ENCODE measurements at regions not wholly inside any gene's neighbourhood (a gene's known extent, or its start where the extent isn't known, plus 50 kb on each side); places are given as distances from the start of the nearest gene placed in this dataset.
"Not testable (repeated sequence)": the region's sequence is repeated elsewhere in the genome, so short reads cannot be mapped to it uniquely, and the experiment has no call there.

DNA sequence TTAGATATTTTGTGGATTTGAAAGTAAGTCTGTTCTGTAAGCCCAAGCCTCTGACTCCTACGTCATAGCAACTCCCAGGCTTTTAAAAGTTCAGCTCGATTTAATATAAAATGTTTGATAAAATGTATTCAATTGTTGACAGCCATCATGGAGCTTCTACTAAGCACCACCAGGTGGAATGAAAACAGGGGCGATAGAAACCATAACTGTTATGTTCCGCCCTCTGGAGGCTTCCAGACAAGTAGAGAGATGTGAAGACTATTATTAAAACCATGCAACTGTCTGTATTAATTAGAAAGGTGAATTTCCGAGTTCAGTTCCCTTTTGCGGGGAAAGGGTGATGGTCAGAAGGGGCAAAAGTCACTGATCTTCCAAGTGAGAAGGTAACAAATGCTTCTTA lies 292.2 kb downstream of the NR2F2 start:
- H3K27me3 Mint-ChIP-seq (ENCODE audit: low read depth): peaks cover 6% of the 10 kb centered on the region
- H3K9me3 Mint-ChIP-seq: no peaks in the 10 kb centered on the region
- peaks cover under 1% of the 10 kb centered on the region for H3K36me3 Mint-ChIP-seq (ENCODE audit: low read depth)
- intact Hi-C loops (cut with micrococcal nuclease): no loop called here
- DNase-seq: no peak
- H3K27ac Mint-ChIP-seq: no peak overlapping the region
- H3K4me3 Mint-ChIP-seq: no peak overlapping the region
- H3K4me1 Mint-ChIP-seq (ENCODE audit: low read depth): no peaks in the 10 kb centered on the region
- CTCF ChIA-PET: no interaction called here

DNA sequence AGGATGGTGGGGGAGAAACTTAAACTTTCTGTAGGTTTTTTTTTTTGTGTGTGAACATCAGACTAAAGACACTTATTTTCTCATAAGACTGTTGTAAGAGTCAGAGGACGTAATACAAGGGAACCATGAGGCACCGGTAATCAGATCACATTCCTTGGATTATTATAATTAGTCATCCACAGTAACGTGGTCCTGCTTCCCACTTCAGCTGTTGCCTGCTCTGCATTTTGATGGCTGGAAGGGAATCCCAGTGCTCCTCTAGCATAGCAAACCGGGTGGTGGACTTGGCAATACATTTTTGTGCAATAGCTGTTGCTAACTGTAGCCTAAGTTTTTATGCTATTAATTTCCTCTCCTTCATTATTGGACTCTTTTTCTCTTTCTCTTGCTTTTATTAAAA lies 294.8 kb downstream of the NR2F2 start:
- H3K36me3 Mint-ChIP-seq (ENCODE audit: low read depth): no peaks in the 10 kb centered on the region

DNA sequence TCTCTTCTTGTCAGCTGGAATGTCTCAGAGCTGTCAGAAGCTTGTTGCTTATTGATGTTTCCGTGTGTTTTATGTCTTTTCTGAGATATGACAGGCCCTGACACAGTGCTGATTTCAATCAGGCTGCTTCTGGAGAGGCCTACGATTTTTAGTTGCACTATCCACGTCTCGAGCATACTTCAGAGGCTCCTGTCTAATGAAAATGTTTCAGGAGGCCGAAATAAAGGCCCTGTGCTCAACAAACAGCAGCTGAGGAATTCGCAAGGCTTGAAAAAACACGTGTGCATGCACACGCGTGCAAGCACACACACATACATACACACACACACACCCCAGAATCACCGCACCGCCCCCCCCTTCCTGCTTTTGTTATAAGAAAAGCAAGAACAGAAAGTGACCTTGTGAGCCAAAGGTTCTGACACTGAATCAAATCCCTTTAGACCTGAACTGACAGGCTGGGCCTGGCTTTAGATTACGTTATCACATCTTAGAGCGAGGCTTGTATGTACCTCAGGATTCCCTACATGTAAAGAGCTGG lies 296.6 kb downstream of the NR2F2 start:
- no peak overlapping the region for H3K4me3 Mint-ChIP-seq
- peaks cover 4% of the 10 kb centered on the region for H3K27me3 Mint-ChIP-seq (ENCODE audit: low read depth)
- H3K4me1 Mint-ChIP-seq (ENCODE audit: low read depth): no peaks in the 10 kb centered on the region
- DNase-seq: no peak
- H3K9me3 Mint-ChIP-seq: no peaks in the 10 kb centered on the region
- CTCF ChIA-PET: no interaction called here
- H3K27ac Mint-ChIP-seq: no peak overlapping the region
- H3K36me3 Mint-ChIP-seq (ENCODE audit: low read depth): no peaks in the 10 kb centered on the region
- intact Hi-C loops (cut with micrococcal nuclease): no loop called here

More for the DNA sequence above, 294.8 kb downstream of the NR2F2 start:
- CTCF ChIA-PET: no interaction called here
- no peak overlapping the region for H3K27ac Mint-ChIP-seq
- H3K4me3 Mint-ChIP-seq: no peak overlapping the region
- no peak for DNase-seq
- H3K27me3 Mint-ChIP-seq (ENCODE audit: low read depth): peaks cover 4% of the 10 kb centered on the region
- H3K4me1 Mint-ChIP-seq (ENCODE audit: low read depth): no peaks in the 10 kb centered on the region
- intact Hi-C loops (cut with micrococcal nuclease): no loop called here
- H3K9me3 Mint-ChIP-seq: no peaks in the 10 kb centered on the region

DNA sequence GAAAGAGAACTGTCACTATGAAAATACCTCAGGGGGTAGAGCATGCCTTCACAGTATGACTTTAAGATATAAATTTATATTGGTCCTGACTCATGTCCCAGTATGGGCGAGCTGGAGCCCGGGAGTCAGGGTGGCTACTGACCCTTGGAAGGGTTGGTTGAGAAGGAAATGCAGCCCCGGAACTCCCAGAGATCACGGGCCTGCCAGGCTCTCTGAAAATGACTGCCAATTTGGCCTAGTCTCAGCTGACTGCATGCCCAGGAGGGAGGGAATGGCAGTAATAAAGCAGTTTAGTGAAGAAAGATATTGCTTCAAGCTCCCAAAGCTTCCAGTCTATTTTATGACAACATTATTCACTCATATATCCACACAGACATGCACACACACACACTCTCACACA lies 299.0 kb downstream of the NR2F2 start:
- Mint-ChIP-seq H3K4me3 (no peak overlapping the region), H3K36me3 (ENCODE audit: low read depth) (no peaks in the 10 kb centered on the region), H3K27ac (no peak overlapping the region), H3K4me1 (ENCODE audit: low read depth) (no peaks in the 10 kb centered on the region), H3K9me3 (no peaks in the 10 kb centered on the region), H3K27me3 (ENCODE audit: low read depth) (peaks cover 4% of the 10 kb centered on the region)
- DNase-seq: no peak
- CTCF ChIA-PET: no interaction called here
- intact Hi-C loops (cut with micrococcal nuclease): no loop called here

DNA sequence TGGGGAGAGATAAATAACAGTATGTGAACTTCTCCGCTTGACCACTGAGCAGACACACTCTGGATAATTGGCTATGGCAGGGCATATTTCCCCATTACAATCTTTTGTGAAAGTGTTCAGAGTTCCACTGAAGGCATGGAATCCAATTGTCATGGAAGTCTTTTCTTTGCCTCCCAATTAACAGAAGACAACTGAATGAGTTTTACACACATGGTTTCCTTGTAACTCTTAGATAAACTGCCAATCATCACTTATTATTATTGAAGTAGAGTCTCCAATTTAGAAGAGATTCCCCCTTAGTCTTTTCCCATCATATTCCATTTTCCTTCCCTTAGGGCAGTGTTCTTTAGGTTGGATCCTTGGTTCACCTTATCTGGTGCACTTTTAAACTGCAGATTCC lies 308.3 kb downstream of the NR2F2 start:
- CTCF ChIA-PET: no interaction called here
- H3K36me3 Mint-ChIP-seq (ENCODE audit: low read depth): no peaks in the 10 kb centered on the region
- peaks cover 5% of the 10 kb centered on the region for H3K9me3 Mint-ChIP-seq
- H3K4me3 Mint-ChIP-seq: no peak overlapping the region
- no peak for DNase-seq
- intact Hi-C loops (cut with micrococcal nuclease): no loop called here
- no peaks in the 10 kb centered on the region for H3K27me3 Mint-ChIP-seq (ENCODE audit: low read depth)
- H3K27ac Mint-ChIP-seq: no peak overlapping the region
- no peaks in the 10 kb centered on the region for H3K4me1 Mint-ChIP-seq (ENCODE audit: low read depth)

DNA sequence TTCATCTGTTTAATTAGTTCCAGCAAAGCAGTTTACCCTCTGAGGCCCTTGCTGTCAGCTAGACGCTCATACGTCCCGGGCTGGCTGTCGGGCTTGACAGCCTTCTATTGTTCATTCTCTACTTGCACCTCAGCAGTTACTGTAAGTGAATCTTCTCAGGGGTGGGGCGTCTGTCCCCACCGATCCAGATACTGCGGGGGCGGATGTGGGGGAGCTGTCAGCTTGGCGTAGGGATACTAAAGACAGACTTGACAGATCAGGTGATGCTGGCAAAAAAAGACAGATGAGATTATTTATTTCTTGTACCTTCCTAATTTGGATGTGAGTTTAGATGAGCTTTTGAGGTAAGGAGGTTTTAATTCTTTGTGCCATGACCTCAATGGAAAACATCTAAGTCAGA lies 315.3 kb downstream of the NR2F2 start:
- intact Hi-C loops (cut with micrococcal nuclease): no loop called here
- Mint-ChIP-seq H3K4me3 (no peak overlapping the region), H3K4me1 (ENCODE audit: low read depth) (no peaks in the 10 kb centered on the region), H3K27ac (no peak overlapping the region), H3K27me3 (ENCODE audit: low read depth) (no peaks in the 10 kb centered on the region), H3K9me3 (peaks cover 5% of the 10 kb centered on the region), H3K36me3 (ENCODE audit: low read depth) (no peaks in the 10 kb centered on the region)
- DNase-seq: no peak
- CTCF ChIA-PET: no interaction called here

DNA sequence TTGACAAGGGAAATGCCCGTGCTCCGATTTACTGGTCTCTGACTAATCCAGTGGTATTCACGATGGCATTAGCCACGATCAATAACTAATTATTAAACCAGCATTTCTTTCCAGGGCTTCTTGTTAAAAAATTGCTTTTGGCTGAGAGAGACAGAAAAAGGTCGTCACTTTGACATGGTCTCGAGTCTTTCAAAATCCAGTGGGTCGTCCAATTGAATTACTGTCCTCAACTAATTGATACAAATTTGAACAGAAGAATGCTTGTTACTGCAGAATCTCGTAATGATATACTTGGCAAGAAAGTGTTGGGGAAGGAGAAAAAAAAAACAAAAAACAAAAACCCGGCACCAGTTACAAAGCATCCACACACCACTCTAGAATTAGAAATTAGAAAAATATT lies 318.4 kb downstream of the NR2F2 start:
- no peaks in the 10 kb centered on the region for H3K4me1 Mint-ChIP-seq (ENCODE audit: low read depth)
- peaks cover 2% of the 10 kb centered on the region for H3K9me3 Mint-ChIP-seq
- DNase-seq: no peak
- H3K36me3 Mint-ChIP-seq (ENCODE audit: low read depth): no peaks in the 10 kb centered on the region
- intact Hi-C loops (cut with micrococcal nuclease): no loop called here
- no peak overlapping the region for H3K27ac Mint-ChIP-seq
- CTCF ChIA-PET: no interaction called here
- H3K27me3 Mint-ChIP-seq (ENCODE audit: low read depth): peaks cover 2% of the 10 kb centered on the region
- H3K4me3 Mint-ChIP-seq: no peak overlapping the region

DNA sequence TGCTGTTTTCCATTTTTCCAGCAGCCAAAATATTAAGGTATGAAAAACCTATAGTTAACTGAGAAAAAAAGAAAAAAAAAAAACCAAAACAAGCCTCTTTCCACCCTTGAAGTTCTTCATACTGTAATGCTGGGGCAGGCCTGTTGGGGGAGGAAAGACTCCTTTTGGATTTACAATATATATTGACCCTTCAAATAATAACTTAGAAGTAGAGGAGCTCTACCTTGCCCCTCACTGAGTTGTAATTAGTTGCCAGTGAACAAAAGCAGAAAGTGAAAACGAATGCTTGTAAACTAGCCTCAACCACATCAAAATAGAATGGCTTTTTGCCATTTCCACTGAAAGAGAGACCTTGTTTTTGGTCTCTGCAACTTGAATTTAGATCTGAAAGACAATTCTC lies 326.6 kb downstream of the NR2F2 start:
- no peaks in the 10 kb centered on the region for H3K4me1 Mint-ChIP-seq (ENCODE audit: low read depth)
- intact Hi-C loops (cut with micrococcal nuclease): no loop called here
- CTCF ChIA-PET: no interaction called here
- DNase-seq: no peak
- no peaks in the 10 kb centered on the region for H3K9me3 Mint-ChIP-seq
- H3K36me3 Mint-ChIP-seq (ENCODE audit: low read depth): no peaks in the 10 kb centered on the region
- no peak overlapping the region for H3K4me3 Mint-ChIP-seq
- H3K27me3 Mint-ChIP-seq (ENCODE audit: low read depth): no peaks in the 10 kb centered on the region
- no peak overlapping the region for H3K27ac Mint-ChIP-seq

DNA sequence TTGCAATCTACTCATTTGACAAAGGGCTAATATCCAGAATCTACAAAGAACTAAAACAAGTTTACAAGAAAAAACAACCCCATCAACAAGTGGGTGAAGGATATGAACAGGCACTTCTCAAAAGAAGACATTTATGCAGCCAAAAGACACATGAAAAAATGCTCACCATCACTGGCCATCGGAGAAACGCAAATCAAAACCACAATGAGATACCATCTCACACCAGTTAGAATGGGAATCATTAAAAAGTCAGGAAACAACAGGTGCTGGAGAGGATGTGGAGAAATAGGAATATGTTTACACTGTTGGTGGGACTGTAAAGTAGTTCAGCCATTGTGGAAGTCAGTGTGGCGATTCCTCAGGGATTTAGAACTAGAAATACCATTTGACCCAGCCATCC lies 336.5 kb downstream of the NR2F2 start:
- H3K27me3 Mint-ChIP-seq (ENCODE audit: low read depth); H3K27ac Mint-ChIP-seq; intact Hi-C loops (cut with micrococcal nuclease); H3K4me1 Mint-ChIP-seq (ENCODE audit: low read depth); H3K9me3 Mint-ChIP-seq; CTCF ChIA-PET; H3K36me3 Mint-ChIP-seq (ENCODE audit: low read depth); H3K4me3 Mint-ChIP-seq; DNase-seq: not testable (repeated sequence)

DNA sequence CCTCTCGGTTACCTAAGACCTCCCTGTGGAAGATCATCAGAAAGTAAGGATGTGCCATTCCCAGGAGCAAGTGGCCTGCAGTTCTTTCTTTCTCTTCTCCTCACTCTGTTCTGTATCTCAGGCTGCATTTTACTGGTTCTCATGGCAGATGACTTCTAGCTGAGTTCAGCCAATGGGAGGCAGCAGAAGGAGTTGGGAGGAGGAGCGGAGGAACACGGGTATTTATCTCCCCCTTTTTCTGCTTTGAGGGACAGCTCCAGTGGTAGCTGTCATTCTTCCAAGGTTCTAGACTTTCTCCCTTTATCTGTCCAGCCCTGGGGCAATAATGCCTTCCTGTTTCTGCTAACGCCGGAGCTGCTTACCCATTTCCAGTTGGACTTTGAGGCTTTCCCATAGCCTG lies 339.9 kb downstream of the NR2F2 start:
- Mint-ChIP-seq H3K36me3 (ENCODE audit: low read depth) (no peaks in the 10 kb centered on the region), H3K27me3 (ENCODE audit: low read depth) (no peaks in the 10 kb centered on the region)
- CTCF ChIA-PET: no interaction called here

DNA sequence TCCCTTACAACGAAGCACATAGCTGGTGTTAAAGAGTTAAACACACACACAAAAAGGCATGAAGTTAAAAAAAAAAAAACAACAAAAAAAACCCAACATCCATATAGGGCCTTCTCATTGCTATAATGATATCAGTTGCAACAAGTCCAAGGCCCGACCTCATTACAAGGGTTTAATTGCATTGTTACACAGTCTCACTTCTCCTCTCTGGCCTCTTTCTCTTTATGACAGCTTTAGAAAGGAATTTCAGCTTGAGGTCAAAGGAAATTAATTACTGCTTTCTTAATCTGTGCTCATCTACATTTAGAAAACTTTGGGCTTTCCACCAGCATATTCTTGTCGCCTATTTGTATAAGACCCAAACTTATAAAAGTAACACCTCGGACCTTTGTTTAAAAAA lies 342.1 kb downstream of the NR2F2 start:
- intact Hi-C loops (cut with micrococcal nuclease): no loop called here
- no peak for DNase-seq

More for the DNA sequence above, 339.9 kb downstream of the NR2F2 start:
- no peak for DNase-seq
- Mint-ChIP-seq H3K9me3 (peaks cover 5% of the 10 kb centered on the region), H3K4me1 (ENCODE audit: low read depth) (no peaks in the 10 kb centered on the region), H3K27ac (no peak overlapping the region), H3K4me3 (no peak overlapping the region)
- intact Hi-C loops (cut with micrococcal nuclease): no loop called here

DNA sequence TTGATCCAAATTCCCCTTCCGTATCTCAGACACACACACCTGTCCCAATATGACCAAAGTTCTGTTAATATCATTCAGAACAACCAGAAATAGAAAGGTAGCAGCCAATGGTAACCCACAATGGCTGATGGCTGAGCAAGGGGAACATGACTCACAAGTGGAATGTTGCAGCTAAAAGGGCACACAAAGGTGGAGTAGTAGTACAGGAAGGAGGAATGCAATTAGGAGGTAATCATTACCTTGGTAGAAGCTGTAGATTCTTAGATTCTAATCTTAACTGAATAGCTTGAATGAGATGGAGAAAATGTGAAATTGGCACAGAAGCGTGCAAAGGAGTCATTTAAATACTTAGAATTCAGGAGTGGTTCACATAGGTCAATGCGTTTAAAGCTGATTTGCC lies 347.9 kb downstream of the NR2F2 start:
- CTCF ChIA-PET: no interaction called here
- Mint-ChIP-seq H3K27me3 (ENCODE audit: low read depth) (peaks cover 5% of the 10 kb centered on the region), H3K4me1 (ENCODE audit: low read depth) (no peaks in the 10 kb centered on the region), H3K36me3 (ENCODE audit: low read depth) (no peaks in the 10 kb centered on the region), H3K4me3 (no peak overlapping the region), H3K9me3 (peaks cover 2% of the 10 kb centered on the region), H3K27ac (no peak overlapping the region)
- intact Hi-C loops (cut with micrococcal nuclease): no loop called here
- no peak for DNase-seq

More for the DNA sequence above, 342.1 kb downstream of the NR2F2 start:
- Mint-ChIP-seq H3K4me1 (ENCODE audit: low read depth) (no peaks in the 10 kb centered on the region), H3K4me3 (no peak overlapping the region), H3K36me3 (ENCODE audit: low read depth) (no peaks in the 10 kb centered on the region), H3K27me3 (ENCODE audit: low read depth) (no peaks in the 10 kb centered on the region), H3K9me3 (peaks cover under 1% of the 10 kb centered on the region), H3K27ac (no peak overlapping the region)
- CTCF ChIA-PET: interaction anchor here (0.7 kb wide), 1 partner anchor 255 kb away, joined by 3 read pairs; no protein-coding TSS in a partner anchor

DNA sequence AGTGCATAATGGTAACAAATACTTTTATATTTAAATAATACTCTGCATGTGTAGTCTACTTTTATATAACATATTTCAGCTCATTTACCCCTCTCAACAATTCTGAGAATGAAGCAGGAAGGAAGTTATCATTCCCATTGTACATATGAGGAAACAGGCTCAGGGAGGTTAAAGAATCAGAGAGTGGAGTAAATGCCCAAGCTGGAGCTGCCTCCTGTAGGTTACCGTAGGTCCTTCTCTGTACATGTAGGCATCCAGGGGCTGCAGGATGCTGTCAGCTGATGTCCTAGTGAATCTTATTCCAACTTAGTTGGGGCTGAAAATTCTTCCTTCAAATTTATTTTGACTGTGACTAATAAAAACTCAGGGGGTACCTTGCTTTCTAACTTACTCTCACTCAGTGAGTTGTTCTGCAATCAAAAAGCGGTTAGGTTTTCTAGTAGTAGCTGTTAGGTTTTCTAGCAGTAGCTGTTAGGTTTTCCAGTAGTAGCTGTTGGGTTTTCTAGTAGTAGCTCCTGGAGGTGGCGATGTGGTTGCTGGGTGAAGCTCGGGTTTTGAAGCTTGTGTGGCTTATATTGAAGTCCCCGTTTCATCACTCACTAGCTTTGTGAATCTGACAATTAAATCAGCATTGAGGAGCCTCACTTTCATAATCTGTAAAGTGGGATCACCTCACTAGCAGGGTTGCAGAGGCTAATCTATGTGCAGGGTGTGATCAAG lies 357.0 kb downstream of the NR2F2 start:
- Mint-ChIP-seq H3K27me3 (ENCODE audit: low read depth) (peaks cover 2% of the 10 kb centered on the region), H3K4me3 (no peak overlapping the region), H3K4me1 (ENCODE audit: low read depth) (no peaks in the 10 kb centered on the region), H3K36me3 (ENCODE audit: low read depth) (no peaks in the 10 kb centered on the region), H3K9me3 (no peaks in the 10 kb centered on the region), H3K27ac (no peak overlapping the region)
- CTCF ChIA-PET: interaction anchor here (0.6 kb wide), 1 partner anchor 1985 kb away, joined by 3 read pairs; no protein-coding TSS in a partner anchor
- intact Hi-C loops (cut with micrococcal nuclease): no loop called here
- no peak for DNase-seq

Data from activated naive CD4-positive, alpha-beta T cell treated with anti-CD3 and anti-CD28 coated beads for 36 hours (primary cell).